ENCODE measurements at regions not wholly inside any gene's neighbourhood (a gene's known extent, or its start where the extent isn't known, plus 50 kb on each side); places are given as distances from the start of the nearest gene placed in this dataset.
"Not testable (repeated sequence)": the region's sequence is repeated elsewhere in the genome, so short reads cannot be mapped to it uniquely, and the experiment has no call there.

DNA sequence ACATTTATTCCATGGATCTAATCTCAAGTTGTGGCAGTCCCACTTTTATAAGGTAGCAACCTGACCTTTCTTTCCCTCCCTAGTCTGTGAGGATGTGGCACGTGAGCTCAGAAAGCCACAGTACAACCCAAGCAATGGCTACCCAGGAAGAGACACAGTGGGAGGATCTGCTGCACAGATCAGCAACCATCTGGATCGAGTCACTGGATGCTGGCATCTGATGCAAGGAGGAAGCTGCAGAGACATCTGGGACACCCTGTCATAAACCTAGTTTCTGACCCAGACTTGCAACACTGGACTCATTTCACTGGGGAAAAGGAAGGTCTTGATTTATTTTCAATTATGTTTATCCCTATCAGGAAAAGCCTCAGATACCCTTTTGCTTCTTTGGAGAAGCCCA is 327.1 kb downstream of the PAPSS1 start:
- no peak for DNase-seq (ENCODE audit: extremely low read depth, low read depth, low spot score)

DNA sequence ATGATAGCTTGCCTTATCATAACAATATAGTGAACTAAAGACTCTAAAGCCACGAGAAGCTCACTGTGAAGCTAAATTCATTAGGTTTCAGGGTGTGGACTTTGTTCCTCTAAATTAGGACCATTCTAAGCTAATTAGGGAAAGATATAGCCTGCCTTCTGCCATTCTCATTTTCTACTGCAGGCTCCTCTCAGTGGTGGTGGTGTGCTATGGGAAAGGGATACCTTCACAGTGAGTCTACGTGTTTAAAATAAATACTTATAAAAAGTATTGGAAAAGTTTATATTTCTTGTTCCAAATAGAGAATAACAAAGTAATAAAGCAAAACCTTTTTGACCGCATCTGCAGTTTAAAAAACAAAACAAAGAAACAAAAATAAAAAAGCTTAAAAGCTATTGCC is 327.7 kb downstream of the PAPSS1 start:
- DNase-seq (ENCODE audit: extremely low read depth, low read depth, low spot score) = no peak

DNA sequence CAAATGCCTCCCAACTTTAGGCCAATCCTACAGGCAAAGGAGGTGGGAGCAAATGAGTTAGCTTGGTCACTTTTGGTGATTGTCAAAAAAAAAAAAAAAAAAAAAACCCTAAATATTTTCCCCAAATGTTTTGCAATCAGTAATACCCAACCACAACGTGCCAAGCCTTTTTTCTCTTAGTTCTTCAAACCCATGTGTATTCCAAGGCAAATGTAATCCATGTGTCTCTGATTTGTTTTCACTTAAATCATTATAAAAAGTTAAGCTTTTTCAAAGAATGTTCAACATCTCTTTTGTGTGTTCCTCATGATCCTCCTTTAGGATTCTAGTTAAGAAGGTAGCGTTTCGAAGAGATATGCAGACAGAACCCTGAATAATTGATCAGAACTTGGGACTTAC is 328.4 kb downstream of the PAPSS1 start:
- no peak for DNase-seq (ENCODE audit: extremely low read depth, low read depth, low spot score)

DNA sequence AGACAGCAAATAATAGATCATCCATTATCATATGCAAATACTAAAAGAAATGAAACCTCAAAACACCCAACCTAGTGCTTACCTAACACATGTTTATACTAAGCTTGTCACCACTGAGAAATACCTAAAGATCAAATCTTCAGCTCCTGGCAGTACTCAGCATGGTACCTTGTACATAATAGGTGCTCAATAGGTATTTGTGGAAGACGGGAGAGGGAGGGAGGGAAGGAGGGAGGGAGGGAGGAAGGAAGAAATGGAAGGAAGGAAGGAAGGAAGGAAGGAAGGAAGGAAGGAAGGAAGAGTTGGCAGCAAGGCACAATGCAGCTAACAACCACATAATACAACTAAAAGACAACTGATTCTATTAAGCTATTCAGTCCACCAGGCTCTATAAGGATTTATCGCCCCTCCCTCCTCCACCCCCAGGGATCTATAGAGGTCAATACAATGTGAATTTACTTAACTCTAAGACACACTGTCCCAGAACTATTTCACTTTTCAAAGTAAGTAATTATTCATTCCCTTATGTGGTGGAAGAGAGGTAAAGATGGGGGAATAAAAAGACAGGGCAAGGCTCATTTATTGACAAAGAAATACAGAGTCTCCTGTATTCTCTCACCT is 328.9 kb downstream of the PAPSS1 start:
- no peak for DNase-seq (ENCODE audit: extremely low read depth, low read depth, low spot score)

DNA sequence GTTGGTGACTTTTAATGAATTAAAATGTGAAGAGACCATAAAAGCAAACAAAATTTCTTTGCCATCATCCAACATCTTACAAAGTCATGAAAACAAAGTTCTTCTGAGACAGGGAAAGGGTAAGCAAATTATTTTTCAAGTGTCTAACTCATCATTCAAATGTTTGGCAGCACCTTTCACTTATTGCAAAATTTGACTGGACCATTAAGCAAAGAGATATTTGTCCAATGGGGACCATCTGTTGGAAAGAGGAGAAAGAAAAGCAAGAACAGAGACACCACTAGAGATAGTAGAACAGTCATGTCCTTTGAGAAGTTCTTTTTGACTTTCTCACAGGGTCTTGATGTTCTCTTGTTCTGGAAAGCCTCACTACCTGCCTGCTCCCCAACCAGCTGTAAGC is 330.1 kb downstream of the PAPSS1 start:
- DNase-seq (ENCODE audit: extremely low read depth, low read depth, low spot score) = no peak

DNA sequence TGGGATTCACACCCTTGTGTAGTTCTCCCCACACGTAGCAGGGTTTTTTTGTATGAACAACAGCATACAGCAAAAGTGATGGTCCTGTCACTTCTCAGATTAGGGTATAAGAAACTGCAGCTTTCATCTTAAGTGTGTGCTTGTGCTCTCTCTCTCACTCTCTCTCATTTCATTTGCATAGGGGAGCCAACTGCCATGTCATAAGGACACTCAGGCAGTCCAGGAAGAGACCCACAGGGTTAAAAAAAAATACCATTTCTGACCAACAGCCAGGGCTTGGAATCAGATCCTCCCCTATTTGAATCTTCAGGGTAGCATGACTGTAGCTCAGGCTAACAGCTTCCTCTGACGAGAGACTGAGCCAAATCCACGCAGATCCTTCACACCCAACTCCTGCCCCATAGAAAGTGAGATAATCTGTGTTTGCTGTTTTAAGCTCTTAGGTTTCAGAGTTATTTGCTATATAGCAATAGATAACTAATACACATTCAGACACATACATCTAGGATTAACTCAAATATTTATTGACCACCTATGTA is 331.2 kb downstream of the PAPSS1 start:
- DNase-seq (ENCODE audit: extremely low read depth, low read depth, low spot score) = no peak

DNA sequence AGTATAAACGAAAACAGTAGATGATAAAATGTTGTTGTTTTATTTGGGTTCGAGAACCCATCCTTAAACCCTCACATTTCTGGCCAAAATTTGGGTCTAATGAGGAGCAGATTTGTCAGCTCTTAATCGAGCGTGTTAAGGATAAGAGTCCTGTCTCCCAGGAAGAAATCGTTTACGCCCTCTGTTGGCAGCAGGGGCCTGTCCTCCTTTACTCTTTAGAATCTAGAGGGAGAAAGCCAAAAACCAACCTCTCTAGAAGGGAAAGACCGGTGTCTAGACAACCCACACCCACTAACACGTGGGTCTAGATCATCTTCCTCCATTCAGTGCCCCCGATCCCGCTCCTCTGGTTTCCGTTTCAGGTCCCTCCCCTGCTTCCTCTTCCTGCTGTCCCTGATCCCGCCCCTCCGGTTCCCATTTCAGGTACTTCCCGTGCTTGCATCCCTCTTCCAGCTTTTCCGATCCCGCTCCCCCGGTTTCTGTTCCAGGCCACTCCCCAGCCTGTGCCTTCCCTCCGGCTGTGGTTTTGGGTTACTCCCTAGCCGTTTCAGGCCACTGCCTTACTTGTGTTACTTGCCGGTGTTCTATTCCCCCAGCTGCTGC is 339.1 kb downstream of the PAPSS1 start:
- no peak for DNase-seq (ENCODE audit: extremely low read depth, low read depth, low spot score)

DNA sequence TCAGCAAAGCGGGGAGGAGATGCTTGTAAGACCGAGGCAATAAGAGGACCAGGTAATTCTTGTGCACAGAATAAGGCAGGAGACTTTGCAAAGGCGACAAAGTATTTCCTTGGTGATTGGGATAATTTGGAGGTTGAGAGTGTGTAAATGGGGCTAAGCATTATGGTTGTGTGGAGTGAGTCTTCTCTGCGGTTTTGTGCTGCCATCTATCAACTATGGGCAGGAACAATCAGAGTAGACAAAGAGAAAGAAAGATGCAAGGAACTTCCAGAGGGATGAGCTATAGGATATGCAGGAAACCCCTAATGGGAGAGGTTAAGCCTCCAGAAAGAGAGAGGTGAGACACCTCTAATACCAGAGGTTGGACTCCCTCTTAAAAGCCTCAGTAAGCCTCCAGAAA is 339.8 kb downstream of the PAPSS1 start:
- no peak for DNase-seq (ENCODE audit: extremely low read depth, low read depth, low spot score)

DNA sequence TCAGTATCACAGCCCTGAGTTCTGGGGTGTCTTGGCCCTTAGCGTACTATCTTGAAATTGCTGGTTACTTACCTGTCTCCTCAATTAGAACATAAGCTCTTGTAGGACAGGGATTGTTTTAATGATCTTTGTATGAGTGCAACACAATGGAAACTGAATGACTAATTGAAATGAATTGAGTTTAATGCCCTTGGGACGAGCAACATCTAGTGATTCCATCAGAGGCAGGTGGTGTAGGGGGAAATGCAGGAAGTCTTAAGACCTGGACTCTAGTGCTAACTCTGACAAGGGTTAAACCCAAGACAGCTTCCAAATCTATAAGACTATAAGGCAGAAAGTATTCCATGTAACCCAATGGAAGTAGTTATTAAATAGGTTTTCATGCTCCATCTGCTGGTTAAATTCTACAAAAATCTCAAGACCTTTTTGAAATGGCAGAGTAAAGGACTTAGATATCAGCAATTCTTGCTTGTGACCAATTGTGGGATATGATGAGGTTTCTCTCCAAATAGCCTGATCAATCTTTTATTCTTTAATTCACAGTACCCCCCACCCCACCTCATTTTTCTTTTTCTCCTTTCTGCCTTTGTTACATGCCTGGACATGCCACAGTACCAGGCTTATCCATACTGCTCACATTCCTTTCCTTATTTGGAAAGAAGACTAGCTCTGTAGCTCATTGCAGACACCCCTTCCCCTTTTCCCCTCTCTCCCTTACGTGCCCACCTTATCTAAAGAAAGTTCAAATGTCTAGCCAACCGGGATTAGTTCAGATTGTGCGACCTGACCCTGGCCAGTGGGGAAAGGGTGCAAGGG is 340.8 kb downstream of the PAPSS1 start:
- peak; percentile 3 for DNase-seq (ENCODE audit: extremely low read depth, low read depth, low spot score)

DNA sequence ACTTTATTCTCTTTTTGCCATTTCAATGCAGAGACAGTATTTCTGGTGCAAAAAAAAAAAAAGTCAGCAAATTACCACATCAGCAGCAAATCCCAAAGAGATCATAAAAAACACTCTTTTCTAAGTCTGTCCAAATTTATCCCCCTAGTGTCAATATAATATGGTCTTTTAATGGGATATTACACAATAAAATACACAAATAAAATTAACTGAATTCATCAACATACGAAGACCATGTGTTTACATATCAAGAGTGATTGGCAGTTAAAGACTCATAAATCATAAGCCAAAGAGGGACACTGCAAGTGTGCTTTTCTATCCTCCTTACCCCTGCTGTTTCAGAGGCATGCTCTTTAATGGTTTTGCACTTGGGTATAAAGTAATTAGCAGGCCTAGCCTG is 340.2 kb upstream of the DKK2 start:
- no peak for DNase-seq (ENCODE audit: extremely low read depth, low read depth, low spot score)

DNA sequence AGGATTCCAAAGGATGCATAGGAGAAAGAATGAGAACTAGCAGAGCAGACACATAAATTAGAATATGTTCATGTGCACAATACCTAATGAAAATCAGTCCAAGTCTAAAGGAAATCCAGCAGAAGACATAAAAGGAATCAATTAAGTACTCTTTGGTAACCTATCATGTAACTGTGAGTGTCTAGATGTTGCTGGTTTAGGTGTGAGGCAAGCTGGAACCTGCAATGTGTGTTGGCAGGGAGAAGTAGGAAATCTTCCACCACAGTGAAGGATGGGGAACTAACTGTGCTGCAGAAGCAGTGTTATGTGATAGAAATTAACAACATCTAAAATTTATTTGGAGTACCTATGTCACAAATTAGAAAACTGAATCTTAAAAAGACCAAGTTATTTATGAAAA is 330.8 kb upstream of the DKK2 start:
- DNase-seq (ENCODE audit: extremely low read depth, low read depth, low spot score) = no peak

DNA sequence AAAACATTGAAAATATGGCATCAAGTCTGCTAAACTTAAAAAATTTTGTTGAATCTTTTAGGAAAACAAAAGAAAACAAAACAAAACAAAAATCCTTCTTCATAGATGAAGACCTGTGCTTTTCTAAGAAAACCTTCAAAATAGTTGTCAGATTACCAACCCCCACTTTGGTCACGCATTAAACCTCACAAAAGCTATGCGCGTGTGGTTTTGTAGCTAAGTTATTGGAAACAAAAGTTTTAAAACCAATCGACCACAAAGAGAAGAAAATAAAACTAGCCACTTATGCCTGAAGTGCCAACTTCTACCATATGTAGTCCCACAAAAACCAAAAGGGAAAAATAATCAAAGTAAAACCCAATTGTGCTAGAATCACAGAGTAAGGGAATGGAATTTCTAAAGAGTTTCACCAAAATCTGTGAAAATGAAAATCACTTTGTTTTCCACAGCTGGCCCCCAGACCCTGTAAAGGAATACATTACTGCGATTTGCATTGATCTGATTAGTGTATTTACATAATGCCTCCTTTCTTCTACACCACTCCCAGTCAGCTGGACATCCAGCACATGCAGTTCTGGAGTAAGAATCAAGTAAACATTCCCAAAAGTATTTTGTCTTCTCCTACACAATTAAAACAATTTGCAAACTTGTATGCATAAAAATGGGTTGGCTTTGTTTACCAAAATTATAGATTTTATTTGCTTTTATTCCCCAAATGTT is 330.1 kb upstream of the DKK2 start:
- DNase-seq (ENCODE audit: extremely low read depth, low read depth, low spot score) = no peak

DNA sequence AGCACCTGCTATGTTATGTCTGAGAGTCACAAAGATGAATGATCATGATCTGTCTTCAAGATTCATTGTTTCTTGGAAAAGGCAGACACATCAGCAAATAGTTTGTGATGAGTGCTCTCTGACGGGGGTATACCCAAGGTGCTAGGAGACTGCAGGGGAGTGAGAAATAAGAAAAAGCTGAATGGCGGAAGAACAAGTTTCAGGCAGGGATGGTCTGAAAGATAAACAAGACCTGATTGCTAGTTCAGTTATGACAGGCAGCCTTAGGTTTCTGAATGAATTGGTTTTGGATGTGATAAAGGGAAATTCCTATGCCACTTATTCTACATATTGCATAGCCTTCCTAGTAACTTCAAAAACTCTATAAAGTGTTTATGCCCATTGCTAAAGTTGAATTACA is 327.0 kb upstream of the DKK2 start:
- DNase-seq (ENCODE audit: extremely low read depth, low read depth, low spot score) = no peak

DNA sequence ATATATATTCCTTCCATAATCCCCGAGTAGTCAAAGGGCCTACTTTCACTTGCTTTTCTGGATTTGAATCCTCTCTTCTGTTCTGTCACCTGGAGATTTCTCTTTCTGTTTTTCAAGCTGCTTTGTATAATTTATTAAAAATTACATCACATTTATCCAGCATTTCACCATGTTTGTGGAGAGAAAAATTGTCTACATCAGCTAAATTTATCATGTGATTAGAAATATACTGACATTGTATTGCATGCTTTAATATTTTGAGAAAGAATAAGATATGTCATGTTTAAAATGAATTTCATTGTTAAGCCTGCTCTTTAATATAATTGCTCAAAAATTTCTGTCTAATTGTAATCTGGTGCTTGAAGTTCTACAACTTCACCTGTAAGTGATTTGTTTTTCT is 323.1 kb upstream of the DKK2 start:
- DNase-seq (ENCODE audit: extremely low read depth, low read depth, low spot score) = no peak

DNA sequence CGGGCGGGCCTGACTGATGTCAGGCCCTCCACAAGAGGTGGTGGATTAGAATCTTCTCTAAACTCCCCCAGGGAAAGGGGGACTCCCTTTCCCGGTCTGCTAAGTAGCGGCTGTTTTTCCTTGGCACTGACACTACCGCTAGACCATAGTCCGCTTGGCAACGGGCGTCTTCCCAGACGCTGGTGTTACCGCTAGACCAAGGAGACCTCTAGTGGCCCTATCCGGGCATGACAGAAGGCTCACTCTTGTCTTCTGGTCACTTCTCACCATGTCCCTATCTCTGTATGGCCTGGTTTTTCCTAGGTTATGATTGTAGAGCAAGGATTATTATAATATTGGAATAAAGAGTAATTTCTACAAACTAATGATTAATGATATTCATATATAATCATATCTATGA is 318.2 kb upstream of the DKK2 start:
- DNase-seq (ENCODE audit: extremely low read depth, low read depth, low spot score) = not testable (repeated sequence)

DNA sequence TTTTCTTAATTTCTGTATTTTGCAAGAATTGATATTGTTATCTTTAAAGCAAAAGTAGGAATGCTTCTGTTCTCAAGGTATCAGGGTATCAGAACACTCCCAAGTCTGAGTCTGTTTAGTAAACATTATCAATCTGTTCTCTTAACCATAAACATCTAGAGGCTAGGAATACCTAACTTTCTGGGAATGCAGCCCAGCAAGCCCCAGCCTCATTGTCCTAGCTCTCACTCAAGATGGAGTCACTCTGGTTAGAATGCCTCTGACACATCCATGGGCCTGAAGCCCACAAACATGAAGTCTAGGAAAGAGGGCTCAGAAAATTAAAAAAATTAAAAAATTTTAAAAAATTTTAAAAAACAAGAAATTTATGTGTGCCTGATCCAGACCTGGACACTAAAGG is 315.1 kb upstream of the DKK2 start:
- DNase-seq (ENCODE audit: extremely low read depth, low read depth, low spot score) = no peak

DNA sequence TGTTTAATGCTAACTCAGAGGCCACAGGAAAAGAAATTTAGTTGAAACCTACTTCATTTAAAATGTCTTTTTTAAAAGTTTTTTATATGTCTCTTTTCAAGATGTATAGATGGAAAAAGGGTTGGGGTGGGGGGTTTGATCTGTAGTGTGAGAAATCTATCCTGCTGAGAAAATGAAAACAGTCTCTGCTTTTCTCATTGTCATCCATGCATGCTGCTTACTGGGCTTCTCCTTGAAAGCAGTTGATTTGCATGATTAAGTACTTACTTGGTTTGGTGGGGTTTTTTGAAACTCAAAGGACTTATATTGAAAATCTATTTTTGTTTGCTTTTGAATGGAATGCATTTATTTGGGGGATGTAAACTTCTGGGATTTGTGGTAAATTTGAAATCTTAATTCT is 313.6 kb upstream of the DKK2 start:
- no peak for DNase-seq (ENCODE audit: extremely low read depth, low read depth, low spot score)

DNA sequence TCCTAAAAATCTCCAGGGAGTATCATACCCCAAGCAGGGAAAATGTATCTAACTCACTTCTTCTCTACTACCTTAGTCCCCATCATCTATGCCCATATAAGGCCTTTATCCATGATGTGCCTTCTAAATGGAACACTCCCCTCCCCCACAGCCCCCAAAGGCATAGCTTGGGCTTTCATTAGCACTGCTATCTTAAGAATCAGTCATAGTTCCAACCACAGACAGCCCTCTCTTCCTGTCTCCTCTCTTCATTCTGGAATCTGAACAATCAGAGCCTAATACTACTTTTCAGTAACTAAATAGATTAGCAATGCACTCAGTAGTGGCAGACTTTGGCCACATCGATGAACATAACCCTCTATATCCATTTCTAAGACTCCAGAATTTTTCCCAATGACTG is 313.2 kb upstream of the DKK2 start:
- no peak for DNase-seq (ENCODE audit: extremely low read depth, low read depth, low spot score)

DNA sequence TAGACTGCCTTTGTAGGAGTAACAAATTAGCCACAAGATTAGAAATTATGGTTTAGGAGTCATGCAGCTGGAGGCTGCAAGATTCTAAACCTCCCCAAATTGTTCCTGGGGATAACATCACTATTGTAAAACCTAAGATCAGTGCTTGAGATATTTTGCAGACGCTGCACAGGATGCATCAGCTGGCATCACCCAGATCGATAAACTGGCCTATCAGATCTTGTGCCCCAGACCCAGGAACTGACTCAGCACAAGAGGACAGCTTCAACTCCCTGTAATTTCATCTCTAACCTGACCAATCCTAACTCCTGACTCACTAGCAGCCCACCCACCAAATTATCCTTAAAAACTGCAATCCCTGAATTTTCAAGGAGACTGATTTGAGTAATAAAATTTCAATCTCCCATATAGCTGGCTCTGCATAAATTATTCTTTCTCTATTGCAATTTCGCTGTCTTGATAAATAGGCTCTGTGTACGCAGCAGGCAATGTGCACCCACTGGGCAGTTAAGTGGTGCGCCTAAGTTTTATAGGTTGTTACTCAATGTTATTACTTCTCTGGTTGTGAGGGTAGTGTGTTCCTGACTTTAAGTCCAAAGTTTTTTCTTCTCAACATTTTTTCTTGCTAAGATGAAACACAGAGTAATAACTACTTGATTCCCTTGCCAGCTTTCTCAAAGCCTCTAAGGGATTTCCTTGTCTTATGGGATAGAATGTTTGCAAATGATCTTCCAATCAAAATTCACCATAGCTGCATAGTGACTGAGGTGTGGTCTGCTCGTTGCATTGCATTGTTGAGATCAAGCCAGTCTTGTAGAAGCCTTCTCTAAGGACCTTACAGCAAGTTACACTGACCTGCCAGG is 312.3 kb upstream of the DKK2 start:
- no peak for DNase-seq (ENCODE audit: extremely low read depth, low read depth, low spot score)

DNA sequence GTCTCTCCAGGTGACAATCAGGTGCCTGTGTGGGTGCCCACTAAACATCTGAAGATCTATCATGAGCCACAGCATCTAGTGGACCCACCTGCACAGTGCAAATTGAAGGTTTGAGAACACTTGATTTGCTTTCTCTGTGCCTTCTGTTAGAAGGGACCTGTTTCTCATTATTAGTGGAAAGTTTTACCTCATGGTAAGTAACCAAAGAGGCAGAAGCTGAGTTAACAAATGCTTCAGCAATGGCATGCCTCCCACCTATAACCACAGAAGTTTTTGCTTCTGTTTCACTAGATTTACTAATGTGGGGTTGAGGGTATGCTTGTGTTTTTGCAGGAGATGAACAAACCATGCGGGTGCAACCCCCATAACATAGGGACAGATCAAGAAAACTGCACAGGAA is 297.4 kb upstream of the DKK2 start:
- no peak for DNase-seq (ENCODE audit: extremely low read depth, low read depth, low spot score)

All from glomerular endothelial cell (primary cell).